CD14-positive monocyte (primary cell): ENCODE measurements at regions not wholly inside any gene's neighbourhood (a gene's known extent, or its start where the extent isn't known, plus 50 kb on each side); places are given as distances from the start of the nearest gene placed in this dataset.

Experiments
- DNase-seq, 3 donors: peaks; one replicate each; pipeline ENCODE4 v3.0.0-alpha.2; 2011 to 2022
- H2AFZ ChIP-seq: 2 replicates; pipeline ENCODE4 v1.6.0; 2012; ENCODE audit warnings: mild to moderate bottlenecking, low read depth, low read length, inconsistent platforms; ENCODE audit not compliant: insufficient read depth, poor library complexity, severe bottlenecking
- H3K27ac ChIP-seq, 2 donors: 1 replicate in 1 of 2; 2 replicates in 1 of 2; pipeline ENCODE4 v1.5.1; 2012 to 2013; ENCODE audit warnings: low read length in 2 of 2, control low read depth in 1 of 2, inconsistent platforms in 1 of 2, low read depth in 1 of 2, mild to moderate bottlenecking in 1 of 2
- H3K27me3 ChIP-seq, 2 donors: one replicate each; pipeline versions ENCODE4 v1.6.0 to v1.6.1; 2011 to 2013; ENCODE audit warnings: low read length in 2 of 2; ENCODE audit not compliant: control insufficient read depth in 2 of 2, insufficient read depth in 2 of 2
- H3K36me3 ChIP-seq, 2 donors: replicated peaks in 1 of 2; 1 replicate in 1 of 2; 2 replicates in 1 of 2; pipeline versions ENCODE4 v1.5.1 to v1.6.1; 2012 to 2013; ENCODE audit warnings: low read length in 2 of 2, control low read depth in 1 of 2, inconsistent platforms in 1 of 2, mild to moderate bottlenecking in 1 of 2; ENCODE audit not compliant: insufficient read depth in 2 of 2, control insufficient read depth in 1 of 2
- H3K4me1 ChIP-seq, 2 donors: 1 replicate in 1 of 2; 2 replicates in 1 of 2; pipeline versions ENCODE4 v1.5.1 to v1.6.1; 2012 to 2013; ENCODE audit warnings: low read length in 2 of 2, control low read depth in 1 of 2, inconsistent platforms in 1 of 2, mild to moderate bottlenecking in 1 of 2, moderate library complexity in 1 of 2; ENCODE audit not compliant: insufficient read depth in 2 of 2, control insufficient read depth in 1 of 2
- H3K4me2 ChIP-seq: replicated peaks from 2 replicates; pipeline ENCODE3; 2012; ENCODE audit warnings: low read length, moderate library complexity, mild to moderate bottlenecking; ENCODE audit not compliant: poor library complexity, severe bottlenecking; ENCODE audit errors: extremely low read depth
- H3K4me3 ChIP-seq, 3 experiments: fragments of 200-600 bp in 1 of 3; sonication (generic) in 1 of 3; replicated peaks in 1 of 3; 1 replicate in 2 of 3; 2 replicates in 1 of 3; pipeline ENCODE4 v1.5.1; 2011 to 2013; ENCODE audit warnings: low read length in 3 of 3, mild to moderate bottlenecking in 3 of 3, control low read depth in 2 of 3, low read depth in 2 of 3, inconsistent platforms in 1 of 3, moderate library complexity in 1 of 3
- H3K79me2 ChIP-seq: 2 replicates; pipeline ENCODE4 v1.6.0; 2012; ENCODE audit warnings: mild to moderate bottlenecking, control low read depth, inconsistent platforms, low read length, moderate library complexity; ENCODE audit not compliant: insufficient read depth
- H3K9ac ChIP-seq: 2 replicates; pipeline ENCODE4 v1.6.0; 2017; ENCODE audit warnings: low read length, mild to moderate bottlenecking; ENCODE audit not compliant: insufficient read depth, poor library complexity, severe bottlenecking
- H3K9me3 ChIP-seq, 2 donors: replicated peaks in 1 of 2; 1 replicate in 1 of 2; 2 replicates in 1 of 2; pipeline versions ENCODE4 v1.5.1 to v1.6.1; 2012 to 2013; ENCODE audit warnings: low read length in 2 of 2, control low read depth in 1 of 2; ENCODE audit not compliant: control insufficient read depth in 1 of 2, insufficient read depth in 1 of 2
- H4K20me1 ChIP-seq: 2 replicates; pipeline ENCODE4 v1.6.0; 2012; ENCODE audit warnings: mild to moderate bottlenecking, low read length, control low read depth, moderate library complexity; ENCODE audit not compliant: insufficient read depth
- H3K27ac Mint-ChIP-seq, 7 donors: one replicate each; pipeline ENCODE4 v1.8.0; 2020; ENCODE audit warnings: mild to moderate bottlenecking in 7 of 7, mixed read lengths in 7 of 7, moderate library complexity in 6 of 7, inconsistent platforms in 2 of 7
- H3K27me3 Mint-ChIP-seq, 3 donors: one replicate each; pipeline ENCODE4 v1.8.0; 2021 to 2022; ENCODE audit warnings: low read depth in 3 of 3, mild to moderate bottlenecking in 3 of 3, mixed read lengths in 3 of 3, moderate library complexity in 3 of 3, inconsistent platforms in 1 of 3
- H3K36me3 Mint-ChIP-seq, 2 donors: one replicate each; pipeline ENCODE4 v1.8.0; 2020; ENCODE audit warnings: mixed read lengths in 2 of 2, inconsistent platforms in 1 of 2, mild to moderate bottlenecking in 1 of 2
- H3K4me1 Mint-ChIP-seq: one replicate; pipeline ENCODE4 v1.8.0; 2020; ENCODE audit warnings: mild to moderate bottlenecking, mixed read lengths
- H3K4me3 Mint-ChIP-seq, 2 donors: one replicate each; pipeline ENCODE4 v1.8.0; 2020; ENCODE audit warnings: mild to moderate bottlenecking in 2 of 2, mixed read lengths in 2 of 2, moderate library complexity in 1 of 2
- H3K9me3 Mint-ChIP-seq, 7 donors: one replicate each; pipeline ENCODE4 v1.8.0; 2020 to 2022; ENCODE audit warnings: mixed read lengths in 7 of 7, mild to moderate bottlenecking in 6 of 7, moderate library complexity in 6 of 7, inconsistent platforms in 2 of 7
- CTCF ChIP-seq: fragments of 200-600 bp; IDR thresholded peaks from one replicate; pipeline ENCODE4 v1.8.0; 2022; ENCODE audit warnings: antibody characterized with exemption, mild to moderate bottlenecking
- WGBS: methylation state at CpG from one replicate; pipeline ENCODE4 v1.1.5; 2013; ENCODE audit warnings: missing lambda C conversion rate; ENCODE audit not compliant: insufficient coverage; 5-methylcytosine and 5-hydroxymethylcytosine counted together
- intact Hi-C, 2 donors: fragments of 100-400 bp; cut with micrococcal nuclease; formaldehyde crosslinking; loops; one replicate each; pipeline versions ENCODE4 v1.15.0 to v1.15.1; 2023

GRCh38 chr12:131583090-131583712 lies 127.7 kb upstream of the SFSWAP start:
- Histone ChIP-seq H3K36me3 (no peaks in the 10 kb centered on the region), H3K4me1 (no peaks in the 10 kb centered on the region), H3K4me2 (no peak overlapping the region), H3K9me3 (peaks cover 23 to 25% of the 10 kb centered on the region in 2 donors), H3K27me3 (no peaks in the 10 kb centered on the region), H3K27ac (no peak overlapping the region), H3K79me2 (no peaks in the 10 kb centered on the region), H3K9ac (no peak overlapping the region), H3K4me3 (no peak overlapping the region), H4K20me1 (no peaks in the 10 kb centered on the region), H2AFZ (no peak overlapping the region)
- H3K27me3 Mint-ChIP-seq = peaks cover 3 to 12% (median 9%) of the 10 kb centered on the region in 3 donors
- WGBS = 86% methylated on average over 12 of the region's 20 CpGs
- intact Hi-C loops = no loop called here
- no peaks in the 10 kb centered on the region for H3K4me1 Mint-ChIP-seq
- no peak for DNase-seq
- H3K4me3 Mint-ChIP-seq = no peak overlapping the region
- no peak for TF ChIP-seq CTCF
- H3K27ac Mint-ChIP-seq = no peak overlapping the region
- H3K9me3 Mint-ChIP-seq = peaks cover 8 to 33% (median 29%) of the 10 kb centered on the region in 7 donors
- H3K36me3 Mint-ChIP-seq = peaks cover 0 to 3% of the 10 kb centered on the region in 2 donors

GRCh38 chr12:131586269-131586668 lies 124.6 kb upstream of the SFSWAP start:
- H3K36me3 Mint-ChIP-seq = peaks cover 0 to 3% of the 10 kb centered on the region in 2 donors
- Histone ChIP-seq H3K79me2 (no peaks in the 10 kb centered on the region), H3K4me2 (no peak overlapping the region), H3K4me1 (peaks cover 24 to 26% of the 10 kb centered on the region in 2 donors), H3K36me3 (no peaks in the 10 kb centered on the region), H4K20me1 (no peaks in the 10 kb centered on the region), H3K27ac (no peak overlapping the region), H2AFZ (no peak overlapping the region), H3K9me3 (peaks cover 23 to 25% of the 10 kb centered on the region in 2 donors), H3K4me3 (no peak overlapping the region), H3K9ac (no peak overlapping the region), H3K27me3 (no peaks in the 10 kb centered on the region)
- DNase-seq = no peak
- no peak overlapping the region for H3K27ac Mint-ChIP-seq
- TF ChIP-seq CTCF = no peak
- peaks cover 28% of the 10 kb centered on the region for H3K4me1 Mint-ChIP-seq
- WGBS = 92% methylated on average over 9 of the region's 9 CpGs
- H3K27me3 Mint-ChIP-seq = peaks cover 1 to 10% (median 5%) of the 10 kb centered on the region in 3 donors
- intact Hi-C loops = no loop called here
- H3K4me3 Mint-ChIP-seq = no peak overlapping the region
- peaks cover 8 to 33% (median 29%) of the 10 kb centered on the region in 7 donors for H3K9me3 Mint-ChIP-seq
